Kidney (tissue), 13 donors: ENCODE measurements at regions not wholly inside any gene's neighbourhood (a gene's known extent, or its start where the extent isn't known, plus 50 kb on each side); places are given as distances from the start of the nearest gene placed in this dataset.

ENCODE experiments used
- DNase-seq, 5 donors: peaks; one replicate each; pipeline ENCODE4 v3.0.0-alpha.2; 2013 to 2020
- FAIRE-seq: peaks from 2 replicates; lab custom pipeline; 2012; peaks lifted over from hg19 to GRCh38; lab: Jason Lieb, UNC
- H3K27ac ChIP-seq, 2 donors: one replicate each; pipeline ENCODE4 v1.7.0; 2013; ENCODE audit warnings: low read depth in 2 of 2, low read length in 2 of 2, inconsistent platforms in 1 of 2
- H3K27me3 ChIP-seq: one replicate; pipeline ENCODE4 v1.7.1; 2013; ENCODE audit warnings: low read length, inconsistent platforms; ENCODE audit not compliant: control insufficient read depth, insufficient read depth
- H3K36me3 ChIP-seq, 3 donors: one replicate each; pipeline versions ENCODE4 v1.7.0 to v1.7.1; 2013; ENCODE audit warnings: low read length in 3 of 3, control low read depth in 1 of 3, inconsistent platforms in 1 of 3; ENCODE audit not compliant: insufficient read depth in 3 of 3, control insufficient read depth in 2 of 3
- H3K4me1 ChIP-seq, 3 donors: one replicate each; pipeline versions ENCODE4 v1.7.0 to v1.7.1; 2013; ENCODE audit warnings: low read length in 3 of 3, inconsistent platforms in 1 of 3, low read depth in 1 of 3; ENCODE audit not compliant: control insufficient read depth in 2 of 3, insufficient read depth in 2 of 3
- H3K4me3 ChIP-seq, 3 donors: one replicate each; pipeline versions ENCODE4 v1.7.0 to v1.8.1; 2013; ENCODE audit warnings: low read length in 3 of 3, control low read depth in 1 of 3, inconsistent platforms in 1 of 3
- H3K9ac ChIP-seq, 3 donors: one replicate each; pipeline versions ENCODE4 v1.7.0 to v1.7.1; 2013; ENCODE audit warnings: low read length in 3 of 3, control low read depth in 1 of 3, inconsistent platforms in 1 of 3
- H3K9me3 ChIP-seq, 3 donors: one replicate each; pipeline versions ENCODE4 v1.7.0 to v1.7.1; 2013; ENCODE audit warnings: low read length in 3 of 3, control low read depth in 1 of 3, inconsistent platforms in 1 of 3; ENCODE audit not compliant: control insufficient read depth in 2 of 3, insufficient read depth in 1 of 3
- intact Hi-C: fragments of 100-400 bp; cut with DNase I; formaldehyde crosslinking; loops from one replicate; pipeline ENCODE4 v1.11.1; 2022
- TF ChIP-seq, protein P1 (sequence below): IDR thresholded peaks from 3 replicates; pipeline ENCODE4 v1.5.1; 2012; ENCODE audit warnings: mild to moderate bottlenecking, moderate library complexity, borderline replicate concordance; ENCODE audit not compliant: insufficient read depth; ENCODE audit errors: extremely low read depth
- donor health status: control.
- donor health status: control.
- donor health status: control.
- donor health status: control.
- donor health status: control.
- donor health status: DM: yes; HTN: yes; CAD: no.
- donor health status: Normal renal cell carcinoma (clear cell type).

- H3K9ac ChIP-seq: no peak overlapping the region
- no peaks in the 10 kb centered on the region for H3K36me3 ChIP-seq
- peaks cover 0 to 4% (median 0%) of the 10 kb centered on the region in 3 donors for H3K9me3 ChIP-seq
- H3K27me3 ChIP-seq: no peaks in the 10 kb centered on the region
- FAIRE-seq (no peak), DNase-seq (no peak)
- intact Hi-C loops: no loop called here
- H3K4me3 ChIP-seq: no peak overlapping the region
- TF ChIP-seq, protein P1, sequence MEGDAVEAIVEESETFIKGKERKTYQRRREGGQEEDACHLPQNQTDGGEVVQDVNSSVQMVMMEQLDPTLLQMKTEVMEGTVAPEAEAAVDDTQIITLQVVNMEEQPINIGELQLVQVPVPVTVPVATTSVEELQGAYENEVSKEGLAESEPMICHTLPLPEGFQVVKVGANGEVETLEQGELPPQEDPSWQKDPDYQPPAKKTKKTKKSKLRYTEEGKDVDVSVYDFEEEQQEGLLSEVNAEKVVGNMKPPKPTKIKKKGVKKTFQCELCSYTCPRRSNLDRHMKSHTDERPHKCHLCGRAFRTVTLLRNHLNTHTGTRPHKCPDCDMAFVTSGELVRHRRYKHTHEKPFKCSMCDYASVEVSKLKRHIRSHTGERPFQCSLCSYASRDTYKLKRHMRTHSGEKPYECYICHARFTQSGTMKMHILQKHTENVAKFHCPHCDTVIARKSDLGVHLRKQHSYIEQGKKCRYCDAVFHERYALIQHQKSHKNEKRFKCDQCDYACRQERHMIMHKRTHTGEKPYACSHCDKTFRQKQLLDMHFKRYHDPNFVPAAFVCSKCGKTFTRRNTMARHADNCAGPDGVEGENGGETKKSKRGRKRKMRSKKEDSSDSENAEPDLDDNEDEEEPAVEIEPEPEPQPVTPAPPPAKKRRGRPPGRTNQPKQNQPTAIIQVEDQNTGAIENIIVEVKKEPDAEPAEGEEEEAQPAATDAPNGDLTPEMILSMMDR: no peak
- H3K27ac ChIP-seq: no peak overlapping the region
- peaks cover 0 to 2% (median 0%) of the 10 kb centered on the region in 3 donors for H3K4me1 ChIP-seq
Measured at GRCh38 chr3:43921056-43921648, 230.4 kb downstream of the ABHD5 start.

DNA sequence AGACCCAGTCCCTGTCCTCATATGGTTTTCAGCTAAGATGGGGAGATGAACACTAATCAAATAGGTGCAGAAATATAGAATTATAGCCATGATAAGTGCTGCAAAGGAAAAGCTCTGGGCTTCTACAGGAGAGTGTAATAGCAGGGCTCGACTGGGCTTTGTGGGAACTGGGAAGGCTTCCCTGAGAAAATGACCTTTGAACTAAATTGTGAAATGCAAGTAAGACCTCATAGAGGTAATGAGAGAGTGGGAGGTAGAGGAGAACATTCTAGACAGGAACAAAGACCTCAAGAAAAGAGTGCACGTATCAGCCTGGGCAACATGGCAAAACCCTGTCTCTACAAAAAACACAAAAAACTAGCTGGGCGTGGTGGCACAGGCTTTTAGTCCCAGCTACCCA is 231.6 kb downstream of the ABHD5 start:
- DNase-seq (no peak), FAIRE-seq (no peak)
- H3K36me3 ChIP-seq: no peaks in the 10 kb centered on the region
- no peak overlapping the region for H3K27ac ChIP-seq
- TF ChIP-seq, protein P1: no peak
- H3K9me3 ChIP-seq: no peaks in the 10 kb centered on the region
- no peak overlapping the region for H3K4me3 ChIP-seq
- no peak overlapping the region for H3K9ac ChIP-seq
- intact Hi-C loops: no loop called here
- H3K27me3 ChIP-seq: no peaks in the 10 kb centered on the region
- peaks cover 0 to 2% (median 0%) of the 10 kb centered on the region in 3 donors for H3K4me1 ChIP-seq

GRCh38 chr3:43923104-43923882 is 232.6 kb downstream of the ABHD5 start:
- intact Hi-C loops: no loop called here
- Histone ChIP-seq H3K36me3 (no peaks in the 10 kb centered on the region), H3K4me3 (no peak overlapping the region), H3K9me3 (no peaks in the 10 kb centered on the region), H3K27me3 (no peaks in the 10 kb centered on the region), H3K27ac (no peak overlapping the region), H3K9ac (no peak overlapping the region), H3K4me1 (peaks cover 0 to 2% (median 0%) of the 10 kb centered on the region in 3 donors)
- TF ChIP-seq, protein P1: no peak
- DNase-seq: peak; percentile 52 to 93 (median 88)
- FAIRE-seq: no peak
